ENCODE measurements at regions not wholly inside any gene's neighbourhood (a gene's known extent, or its start where the extent isn't known, plus 50 kb on each side); places are given as distances from the start of the nearest gene placed in this dataset.

DNA sequence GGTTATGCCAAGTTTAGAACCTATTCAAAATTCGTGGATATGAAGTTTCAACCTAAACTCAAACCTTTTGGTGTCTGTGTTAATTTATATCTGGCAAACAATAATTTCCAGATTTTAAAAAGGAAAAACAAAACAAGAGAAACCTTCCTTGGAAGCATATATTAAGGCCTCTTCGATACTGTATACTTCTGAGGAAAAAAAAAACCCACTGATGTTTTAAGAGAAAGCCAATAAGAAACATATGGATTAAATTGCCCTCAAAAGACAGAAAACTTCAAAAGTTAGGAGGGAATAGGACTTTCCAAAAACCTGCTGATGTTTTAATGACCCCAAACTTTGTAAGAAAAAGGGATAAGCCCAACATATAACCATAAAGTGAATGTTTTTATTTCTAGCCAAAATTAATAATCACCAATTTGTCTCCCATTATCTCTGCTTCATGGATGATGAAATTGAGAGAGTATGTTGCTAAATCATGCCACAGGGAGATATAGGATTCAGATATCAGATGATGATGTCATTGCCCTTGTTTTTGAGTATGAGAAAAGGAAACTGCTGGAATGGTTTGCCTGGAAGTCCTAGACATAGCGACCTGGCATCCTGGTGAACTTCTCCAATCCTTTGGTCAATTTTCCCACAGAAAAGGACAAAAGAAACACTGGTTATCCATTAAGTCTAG, 423.9 kb downstream of the DMRT2 start:
- Histone ChIP-seq H3K4me3 (replicated peaks in 1 of 4; ENCODE audit: control extremely low read depth in 1 of 4, insufficient read depth in 1 of 4, low read depth in 3 of 4, low read length in 4 of 4) (no peak overlapping the region), H2AFZ (ENCODE audit: low read length) (no peak overlapping the region), H3K79me2 (ENCODE audit: control insufficient read depth, insufficient read depth, low read length) (no peaks in the 10 kb centered on the region), H3K36me3 (ENCODE audit: control insufficient read depth, insufficient read depth, low read length) (no peaks in the 10 kb centered on the region), H3K9ac (ENCODE audit: insufficient read depth, low read length) (no peak overlapping the region), H3K9me3 (ENCODE audit: control insufficient read depth, insufficient read depth, low read depth, low read length) (no peaks in the 10 kb centered on the region), H3K4me1 (ENCODE audit: control insufficient read depth, extremely low read depth, insufficient read depth, low read length) (no peaks in the 10 kb centered on the region), H3K27ac (ENCODE audit: insufficient read depth, low read length) (no peak overlapping the region), H3K27me3 (ENCODE audit: control insufficient read depth, insufficient read depth, low read length) (no peaks in the 10 kb centered on the region), H3K4me2 (ENCODE audit: extremely low read depth, insufficient read depth, low read length) (no peak overlapping the region), H4K20me1 (ENCODE audit: control insufficient read depth, extremely low read depth, insufficient read depth, low read length) (no peaks in the 10 kb centered on the region)
- no peak for TF ChIP-seq EZH2 (IDR thresholded peaks at IDR 0.05; ENCODE audit: low read length, missing control alignments)
- TF ChIP-seq, protein P1, sequence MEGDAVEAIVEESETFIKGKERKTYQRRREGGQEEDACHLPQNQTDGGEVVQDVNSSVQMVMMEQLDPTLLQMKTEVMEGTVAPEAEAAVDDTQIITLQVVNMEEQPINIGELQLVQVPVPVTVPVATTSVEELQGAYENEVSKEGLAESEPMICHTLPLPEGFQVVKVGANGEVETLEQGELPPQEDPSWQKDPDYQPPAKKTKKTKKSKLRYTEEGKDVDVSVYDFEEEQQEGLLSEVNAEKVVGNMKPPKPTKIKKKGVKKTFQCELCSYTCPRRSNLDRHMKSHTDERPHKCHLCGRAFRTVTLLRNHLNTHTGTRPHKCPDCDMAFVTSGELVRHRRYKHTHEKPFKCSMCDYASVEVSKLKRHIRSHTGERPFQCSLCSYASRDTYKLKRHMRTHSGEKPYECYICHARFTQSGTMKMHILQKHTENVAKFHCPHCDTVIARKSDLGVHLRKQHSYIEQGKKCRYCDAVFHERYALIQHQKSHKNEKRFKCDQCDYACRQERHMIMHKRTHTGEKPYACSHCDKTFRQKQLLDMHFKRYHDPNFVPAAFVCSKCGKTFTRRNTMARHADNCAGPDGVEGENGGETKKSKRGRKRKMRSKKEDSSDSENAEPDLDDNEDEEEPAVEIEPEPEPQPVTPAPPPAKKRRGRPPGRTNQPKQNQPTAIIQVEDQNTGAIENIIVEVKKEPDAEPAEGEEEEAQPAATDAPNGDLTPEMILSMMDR (conservative IDR thresholded peaks at IDR 0.05 in 1 of 2, IDR thresholded peaks at IDR 0.05 in 1 of 2; ENCODE audit: low read depth in 1 of 2, low read length in 2 of 2): no peak
- DNase-seq (ENCODE audit: low read depth in 2 of 2): no peak

GRCh38 chr9:1474671-1475070, 424.5 kb downstream of the DMRT2 start:
- no peak overlapping the region for H3K27ac ChIP-seq (ENCODE audit: insufficient read depth, low read length)
- no peaks in the 10 kb centered on the region for H3K4me1 ChIP-seq (ENCODE audit: control insufficient read depth, extremely low read depth, insufficient read depth, low read length)
- DNase-seq (ENCODE audit: low read depth in 2 of 2): no peak
- H3K4me2 ChIP-seq (ENCODE audit: extremely low read depth, insufficient read depth, low read length): no peak overlapping the region
- no peaks in the 10 kb centered on the region for H3K27me3 ChIP-seq (ENCODE audit: control insufficient read depth, insufficient read depth, low read length)
- H3K36me3 ChIP-seq (ENCODE audit: control insufficient read depth, insufficient read depth, low read length): no peaks in the 10 kb centered on the region
- TF ChIP-seq, protein P1 (conservative IDR thresholded peaks at IDR 0.05 in 1 of 2, IDR thresholded peaks at IDR 0.05 in 1 of 2; ENCODE audit: low read depth in 1 of 2, low read length in 2 of 2): no peak
- no peak for TF ChIP-seq EZH2 (IDR thresholded peaks at IDR 0.05; ENCODE audit: low read length, missing control alignments)
- H2AFZ ChIP-seq (ENCODE audit: low read length): no peak overlapping the region
- no peak overlapping the region for H3K9ac ChIP-seq (ENCODE audit: insufficient read depth, low read length)
- no peaks in the 10 kb centered on the region for H3K9me3 ChIP-seq (ENCODE audit: control insufficient read depth, insufficient read depth, low read depth, low read length)
- H3K4me3 ChIP-seq (replicated peaks in 1 of 4; ENCODE audit: control extremely low read depth in 1 of 4, insufficient read depth in 1 of 4, low read depth in 3 of 4, low read length in 4 of 4): no peak overlapping the region
- H4K20me1 ChIP-seq (ENCODE audit: control insufficient read depth, extremely low read depth, insufficient read depth, low read length): no peaks in the 10 kb centered on the region
- H3K79me2 ChIP-seq (ENCODE audit: control insufficient read depth, insufficient read depth, low read length): no peaks in the 10 kb centered on the region

DNA sequence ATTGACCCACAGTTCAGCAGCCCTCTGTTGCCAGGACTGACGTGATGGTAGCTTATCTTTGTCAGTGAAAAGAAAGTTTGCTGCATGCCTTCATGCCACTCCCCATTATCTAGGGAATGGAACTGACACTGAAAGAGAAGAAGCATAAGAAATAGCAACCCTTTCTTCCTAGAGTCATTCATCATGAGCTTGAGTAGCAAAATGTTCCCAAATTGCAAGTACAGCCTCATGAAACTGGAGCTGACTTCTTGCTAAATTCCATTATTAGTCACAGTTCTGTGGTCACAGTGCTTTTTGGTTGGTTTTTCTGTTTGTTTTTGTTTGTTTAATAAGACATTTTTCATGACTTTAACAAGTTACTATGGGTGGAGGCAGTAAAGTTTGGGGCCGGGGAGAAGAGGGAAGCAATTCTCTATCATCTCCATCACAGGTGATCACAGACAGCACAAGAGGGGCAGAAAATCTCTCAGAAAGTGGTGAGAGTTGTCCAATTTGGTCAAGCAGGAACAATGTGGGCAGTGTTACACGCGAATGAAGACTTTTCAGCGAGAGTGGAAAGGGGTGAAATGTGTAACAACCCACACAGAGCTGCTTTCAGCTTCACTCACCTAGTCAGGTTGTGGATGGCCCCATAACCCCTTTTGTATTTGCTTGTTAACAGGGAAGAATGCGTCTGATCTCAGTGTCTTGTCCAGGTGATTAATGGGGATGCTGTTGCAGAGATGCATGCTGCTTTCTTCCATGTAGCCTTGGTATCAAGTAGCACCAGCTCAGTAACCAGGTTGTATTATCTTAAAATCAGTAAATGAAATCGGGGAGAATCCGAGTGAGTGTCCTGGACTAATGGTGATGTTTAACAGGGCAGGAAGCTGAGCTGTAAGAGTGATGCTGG, 440.4 kb downstream of the DMRT2 start:
- H3K9ac ChIP-seq (ENCODE audit: insufficient read depth, low read length): no peak overlapping the region
- H3K36me3 ChIP-seq (ENCODE audit: control insufficient read depth, insufficient read depth, low read length): no peaks in the 10 kb centered on the region
- no peaks in the 10 kb centered on the region for H3K9me3 ChIP-seq (ENCODE audit: control insufficient read depth, insufficient read depth, low read depth, low read length)
- no peak overlapping the region for H3K4me2 ChIP-seq (ENCODE audit: extremely low read depth, insufficient read depth, low read length)
- no peaks in the 10 kb centered on the region for H4K20me1 ChIP-seq (ENCODE audit: control insufficient read depth, extremely low read depth, insufficient read depth, low read length)
- no peak overlapping the region for H2AFZ ChIP-seq (ENCODE audit: low read length)
- H3K4me1 ChIP-seq (ENCODE audit: control insufficient read depth, extremely low read depth, insufficient read depth, low read length): no peaks in the 10 kb centered on the region
- no peak overlapping the region for H3K4me3 ChIP-seq (replicated peaks in 1 of 4; ENCODE audit: control extremely low read depth in 1 of 4, insufficient read depth in 1 of 4, low read depth in 3 of 4, low read length in 4 of 4)
- TF ChIP-seq EZH2 (IDR thresholded peaks at IDR 0.05; ENCODE audit: low read length, missing control alignments): no peak
- TF ChIP-seq, protein P1 (conservative IDR thresholded peaks at IDR 0.05 in 1 of 2, IDR thresholded peaks at IDR 0.05 in 1 of 2; ENCODE audit: low read depth in 1 of 2, low read length in 2 of 2): no peak
- H3K79me2 ChIP-seq (ENCODE audit: control insufficient read depth, insufficient read depth, low read length): no peaks in the 10 kb centered on the region
- H3K27me3 ChIP-seq (ENCODE audit: control insufficient read depth, insufficient read depth, low read length): no peaks in the 10 kb centered on the region
- peak; percentile 0 to 62 for DNase-seq (ENCODE audit: low read depth in 2 of 2)
- H3K27ac ChIP-seq (ENCODE audit: insufficient read depth, low read length): no peak overlapping the region

Measured in fibroblast of lung (primary cell).